ENCODE measurements at regions not wholly inside any gene's neighbourhood (a gene's known extent, or its start where the extent isn't known, plus 50 kb on each side); places are given as distances from the start of the nearest gene placed in this dataset.

GRCh38 chr3:59317386-59317785 lies 267.6 kb upstream of the CFAP20DC start:
- TF ChIP-seq LEF1 (IDR thresholded peaks at IDR 0.05; ENCODE audit: borderline replicate concordance) (no peak), FOXA1 (IDR thresholded peaks at IDR 0.05) (no peak)
